ENCODE measurements at regions not wholly inside any gene's neighbourhood (a gene's known extent, or its start where the extent isn't known, plus 50 kb on each side); places are given as distances from the start of the nearest gene placed in this dataset.

- FAIRE-seq, result no peak
- H3K79me2 ChIP-seq (ENCODE audit: insufficient read depth, low read length), result no peaks in the 10 kb centered on the region
- H4K20me1 ChIP-seq (ENCODE audit: insufficient read depth, low read length), result no peaks in the 10 kb centered on the region
- no peak overlapping the region for H3K4me3 ChIP-seq (replicated peaks in 1 of 3; ENCODE audit: insufficient read depth in 1 of 3, low read depth in 2 of 3, low read length in 3 of 3)
- BruUV-seq (replicated peaks), result no TSS peak
- no peak for DNase-seq (ENCODE audit: low spot score)
- intact Hi-C loops (cut with micrococcal nuclease; ENCODE audit: unreplicated experiment) (no loop called here), in situ Hi-C loops (cut with HindIII; ENCODE audit: extremely low pct_ligation_motif_present, low pct_unique_long_range_greater_than_20kb) (no loop called here)
- H3K36me3 ChIP-seq (replicated peaks in 1 of 2; ENCODE audit: control insufficient read depth in 1 of 2, insufficient read depth in 2 of 2, low read length in 2 of 2), result no peaks in the 10 kb centered on the region
- H3K4me2 ChIP-seq (ENCODE audit: low read depth, low read length), result no peak overlapping the region
- no peaks in the 10 kb centered on the region for H3K9me3 ChIP-seq (ENCODE audit: low read length)
- ChIA-PET POLR2A (no interaction called here), CTCF (ENCODE audit: low intra/inter-chr PET ratio, low total read pairs) (no interaction called here)
- H2AFZ ChIP-seq (ENCODE audit: low read length), result no peak overlapping the region
- no peak overlapping the region for H3K9ac ChIP-seq (ENCODE audit: insufficient read depth, low read depth, low read length)
- no peak for ATAC-seq
- no peak overlapping the region for H3K27ac ChIP-seq (ENCODE audit: extremely low read length, insufficient read depth, low read length)
- WGBS (ENCODE audit: low lambda C conversion rate), result 0% methylated on average over 2 of the region's 2 CpGs
- no peaks in the 10 kb centered on the region for H3K27me3 ChIP-seq (ENCODE audit: control insufficient read depth in 1 of 2, insufficient read depth in 2 of 2, low read length in 2 of 2)
- H3K4me1 ChIP-seq (ENCODE audit: insufficient read depth, low read length), result no peaks in the 10 kb centered on the region
- TF ChIP-seq, protein P1, sequence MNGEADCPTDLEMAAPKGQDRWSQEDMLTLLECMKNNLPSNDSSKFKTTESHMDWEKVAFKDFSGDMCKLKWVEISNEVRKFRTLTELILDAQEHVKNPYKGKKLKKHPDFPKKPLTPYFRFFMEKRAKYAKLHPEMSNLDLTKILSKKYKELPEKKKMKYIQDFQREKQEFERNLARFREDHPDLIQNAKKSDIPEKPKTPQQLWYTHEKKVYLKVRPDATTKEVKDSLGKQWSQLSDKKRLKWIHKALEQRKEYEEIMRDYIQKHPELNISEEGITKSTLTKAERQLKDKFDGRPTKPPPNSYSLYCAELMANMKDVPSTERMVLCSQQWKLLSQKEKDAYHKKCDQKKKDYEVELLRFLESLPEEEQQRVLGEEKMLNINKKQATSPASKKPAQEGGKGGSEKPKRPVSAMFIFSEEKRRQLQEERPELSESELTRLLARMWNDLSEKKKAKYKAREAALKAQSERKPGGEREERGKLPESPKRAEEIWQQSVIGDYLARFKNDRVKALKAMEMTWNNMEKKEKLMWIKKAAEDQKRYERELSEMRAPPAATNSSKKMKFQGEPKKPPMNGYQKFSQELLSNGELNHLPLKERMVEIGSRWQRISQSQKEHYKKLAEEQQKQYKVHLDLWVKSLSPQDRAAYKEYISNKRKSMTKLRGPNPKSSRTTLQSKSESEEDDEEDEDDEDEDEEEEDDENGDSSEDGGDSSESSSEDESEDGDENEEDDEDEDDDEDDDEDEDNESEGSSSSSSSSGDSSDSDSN (CRISPR knock-in tag; IDR thresholded peaks at IDR 0.05), result no peak
- TF ChIP-seq NBN (conservative IDR thresholded peaks at IDR 0.05) (no peak), ZNF782 (CRISPR knock-in tag; IDR thresholded peaks at IDR 0.05; ENCODE audit: borderline replicate concordance) (no peak), PITX1 (CRISPR knock-in tag; IDR thresholded peaks at IDR 0.05) (no peak), ZIK1 (CRISPR knock-in tag; IDR thresholded peaks at IDR 0.05; ENCODE audit: borderline replicate concordance, low read depth) (no peak), POGK (CRISPR knock-in tag; conservative IDR thresholded peaks at IDR 0.05) (no peak), ATF2 (CRISPR knock-in tag; IDR thresholded peaks at IDR 0.05) (no peak), DZIP1 (CRISPR knock-in tag; IDR thresholded peaks at IDR 0.05) (no peak), ZSCAN22 (CRISPR knock-in tag; IDR thresholded peaks at IDR 0.05) (no peak), ZNF441 (CRISPR knock-in tag; IDR thresholded peaks at IDR 0.05; ENCODE audit: borderline replicate concordance) (no peak), ELF3 (CRISPR knock-in tag; IDR thresholded peaks at IDR 0.05) (no peak), ZNF605 (CRISPR knock-in tag; IDR thresholded peaks at IDR 0.05) (no peak), ZNF460 (CRISPR knock-in tag; IDR thresholded peaks at IDR 0.05; ENCODE audit: borderline replicate concordance) (no peak), PLSCR1 (CRISPR knock-in tag; IDR thresholded peaks at IDR 0.05; ENCODE audit: borderline replicate concordance) (no peak), ZFP62 (CRISPR knock-in tag; IDR thresholded peaks at IDR 0.05) (no peak), FOXK2 (IDR thresholded peaks at IDR 0.05) (no peak), RFXANK (CRISPR knock-in tag; IDR thresholded peaks at IDR 0.05) (no peak), SNRNP70 (IDR thresholded peaks at IDR 0.05; ENCODE audit: low read depth, low read length) (no peak)
Measured at GRCh38 chr9:115229496-115229895, 111.5 kb upstream of the TNC start.
